ENCODE measurements at regions not wholly inside any gene's neighbourhood (a gene's known extent, or its start where the extent isn't known, plus 50 kb on each side); places are given as distances from the start of the nearest gene placed in this dataset.

- 96% methylated on average over 5 of the region's 5 CpGs for WGBS
- H3K9me3 ChIP-seq (ENCODE audit: insufficient read depth, low read depth, low read length): no peaks in the 10 kb centered on the region
- H3K27ac ChIP-seq (ENCODE audit: low read depth, low read length): no peak overlapping the region
- H3K4me1 ChIP-seq (ENCODE audit: insufficient read depth, low read length): no peaks in the 10 kb centered on the region
- H3K27me3 ChIP-seq (ENCODE audit: insufficient read depth, low read length): no peaks in the 10 kb centered on the region
- H3K36me3 ChIP-seq (ENCODE audit: insufficient read depth, low read length): no peaks in the 10 kb centered on the region
- H3K9ac ChIP-seq (ENCODE audit: low read depth, low read length): no peak overlapping the region
- H3K4me3 ChIP-seq (ENCODE audit: low read length): no peak overlapping the region
Observed at GRCh38 chr6:18561037-18561750, 174.0 kb downstream of the RNF144B start.

GRCh38 chr6:18562726-18563125 is 175.6 kb downstream of the RNF144B start:
- Histone ChIP-seq H3K4me1 (ENCODE audit: insufficient read depth, low read length) (no peaks in the 10 kb centered on the region), H3K27ac (ENCODE audit: low read depth, low read length) (no peak overlapping the region), H3K4me3 (ENCODE audit: low read length) (no peak overlapping the region), H3K9me3 (ENCODE audit: insufficient read depth, low read depth, low read length) (no peaks in the 10 kb centered on the region), H3K27me3 (ENCODE audit: insufficient read depth, low read length) (no peaks in the 10 kb centered on the region), H3K9ac (ENCODE audit: low read depth, low read length) (no peak overlapping the region), H3K36me3 (ENCODE audit: insufficient read depth, low read length) (no peaks in the 10 kb centered on the region)
- WGBS: no CpG with 5 or more reads among the region's 5 CpGs

- no peaks in the 10 kb centered on the region for H3K4me1 ChIP-seq (ENCODE audit: insufficient read depth, low read length)
- H3K4me3 ChIP-seq (ENCODE audit: low read length): no peak overlapping the region
- no peaks in the 10 kb centered on the region for H3K36me3 ChIP-seq (ENCODE audit: insufficient read depth, low read length)
- no peak overlapping the region for H3K27ac ChIP-seq (ENCODE audit: low read depth, low read length)
- no peaks in the 10 kb centered on the region for H3K9me3 ChIP-seq (ENCODE audit: insufficient read depth, low read depth, low read length)
- 90% methylated on average over 3 of the region's 3 CpGs for WGBS
- no peaks in the 10 kb centered on the region for H3K27me3 ChIP-seq (ENCODE audit: insufficient read depth, low read length)
- H3K9ac ChIP-seq (ENCODE audit: low read depth, low read length): no peak overlapping the region
Observed at GRCh38 chr6:18564775-18565174, 177.6 kb downstream of the RNF144B start.

GRCh38 chr6:18565231-18565630 is 178.1 kb downstream of the RNF144B start:
- Histone ChIP-seq H3K4me3 (ENCODE audit: low read length) (no peak overlapping the region), H3K4me1 (ENCODE audit: insufficient read depth, low read length) (no peaks in the 10 kb centered on the region), H3K27me3 (ENCODE audit: insufficient read depth, low read length) (no peaks in the 10 kb centered on the region), H3K9me3 (ENCODE audit: insufficient read depth, low read depth, low read length) (no peaks in the 10 kb centered on the region), H3K36me3 (ENCODE audit: insufficient read depth, low read length) (no peaks in the 10 kb centered on the region), H3K9ac (ENCODE audit: low read depth, low read length) (no peak overlapping the region), H3K27ac (ENCODE audit: low read depth, low read length) (no peak overlapping the region)
- 86% methylated on average over 1 of the region's 1 CpG for WGBS

GRCh38 chr6:18567380-18567779 is 180.2 kb downstream of the RNF144B start:
- 96% methylated on average over 2 of the region's 2 CpGs for WGBS
- no peak overlapping the region for H3K4me3 ChIP-seq (ENCODE audit: low read length)
- no peaks in the 10 kb centered on the region for H3K9me3 ChIP-seq (ENCODE audit: insufficient read depth, low read depth, low read length)

GRCh38 chr6:18577491-18577890 is 190.3 kb downstream of the RNF144B start:
- WGBS: 71% methylated on average over 2 of the region's 2 CpGs
- H3K4me3 ChIP-seq (ENCODE audit: low read length): no peak overlapping the region
- H3K36me3 ChIP-seq (ENCODE audit: insufficient read depth, low read length): no peaks in the 10 kb centered on the region
- H3K27ac ChIP-seq (ENCODE audit: low read depth, low read length): no peak overlapping the region
- H3K4me1 ChIP-seq (ENCODE audit: insufficient read depth, low read length): no peaks in the 10 kb centered on the region
- H3K9ac ChIP-seq (ENCODE audit: low read depth, low read length): no peak overlapping the region
- no peaks in the 10 kb centered on the region for H3K9me3 ChIP-seq (ENCODE audit: insufficient read depth, low read depth, low read length)
- H3K27me3 ChIP-seq (ENCODE audit: insufficient read depth, low read length): no peaks in the 10 kb centered on the region

More at GRCh38 chr6:18567380-18567779, 180.2 kb downstream of the RNF144B start:
- Histone ChIP-seq H3K4me1 (ENCODE audit: insufficient read depth, low read length) (no peaks in the 10 kb centered on the region), H3K27ac (ENCODE audit: low read depth, low read length) (no peak overlapping the region), H3K9ac (ENCODE audit: low read depth, low read length) (no peak overlapping the region), H3K27me3 (ENCODE audit: insufficient read depth, low read length) (no peaks in the 10 kb centered on the region), H3K36me3 (ENCODE audit: insufficient read depth, low read length) (no peaks in the 10 kb centered on the region)

- Histone ChIP-seq H3K4me3 (ENCODE audit: low read length) (no peak overlapping the region), H3K27ac (ENCODE audit: low read depth, low read length) (no peak overlapping the region), H3K27me3 (ENCODE audit: insufficient read depth, low read length) (no peaks in the 10 kb centered on the region), H3K9ac (ENCODE audit: low read depth, low read length) (no peak overlapping the region), H3K4me1 (ENCODE audit: insufficient read depth, low read length) (no peaks in the 10 kb centered on the region), H3K9me3 (ENCODE audit: insufficient read depth, low read depth, low read length) (no peaks in the 10 kb centered on the region), H3K36me3 (ENCODE audit: insufficient read depth, low read length) (no peaks in the 10 kb centered on the region)
- 93% methylated on average over 1 of the region's 2 CpGs for WGBS
Observed at GRCh38 chr6:18579166-18579565, 192.0 kb downstream of the RNF144B start.

- Histone ChIP-seq H3K27me3 (ENCODE audit: insufficient read depth, low read length) (no peaks in the 10 kb centered on the region), H3K4me1 (ENCODE audit: insufficient read depth, low read length) (peaks cover 4% of the 10 kb centered on the region; the same call in 1 of the 2 replicates), H3K36me3 (ENCODE audit: insufficient read depth, low read length) (no peaks in the 10 kb centered on the region), H3K9me3 (ENCODE audit: insufficient read depth, low read depth, low read length) (no peaks in the 10 kb centered on the region), H3K9ac (ENCODE audit: low read depth, low read length) (no peak overlapping the region), H3K27ac (ENCODE audit: low read depth, low read length) (no peak overlapping the region), H3K4me3 (ENCODE audit: low read length) (no peak overlapping the region)
- WGBS: 98% methylated on average over 1 of the region's 1 CpG
Observed at GRCh38 chr6:18579869-18580268, 192.7 kb downstream of the RNF144B start.

GRCh38 chr6:18584372-18584771 is 197.2 kb downstream of the RNF144B start:
- Histone ChIP-seq H3K27me3 (ENCODE audit: insufficient read depth, low read length) (no peaks in the 10 kb centered on the region), H3K9me3 (ENCODE audit: insufficient read depth, low read depth, low read length) (no peaks in the 10 kb centered on the region), H3K27ac (ENCODE audit: low read depth, low read length) (no peak overlapping the region), H3K36me3 (ENCODE audit: insufficient read depth, low read length) (no peaks in the 10 kb centered on the region), H3K4me3 (ENCODE audit: low read length) (no peak overlapping the region), H3K4me1 (ENCODE audit: insufficient read depth, low read length) (peaks cover 8% of the 10 kb centered on the region; the same call in 1 of the 2 replicates), H3K9ac (ENCODE audit: low read depth, low read length) (no peak overlapping the region)
- WGBS: 91% methylated on average over 4 of the region's 4 CpGs

- H3K4me3 ChIP-seq (ENCODE audit: low read length): no peak overlapping the region
- no peaks in the 10 kb centered on the region for H3K36me3 ChIP-seq (ENCODE audit: insufficient read depth, low read length)
- H3K27me3 ChIP-seq (ENCODE audit: insufficient read depth, low read length): no peaks in the 10 kb centered on the region
- H3K9ac ChIP-seq (ENCODE audit: low read depth, low read length): no peak overlapping the region
- WGBS: 56% methylated on average over 4 of the region's 4 CpGs
- peaks cover 8% of the 10 kb centered on the region; the same call in 1 of the 2 replicates for H3K4me1 ChIP-seq (ENCODE audit: insufficient read depth, low read length)
- H3K9me3 ChIP-seq (ENCODE audit: insufficient read depth, low read depth, low read length): no peaks in the 10 kb centered on the region
- no peak overlapping the region for H3K27ac ChIP-seq (ENCODE audit: low read depth, low read length)
Observed at GRCh38 chr6:18585032-18585573, 198.0 kb downstream of the RNF144B start.

GRCh38 chr6:18586133-18586532 is 199.0 kb downstream of the RNF144B start:
- peaks cover 8% of the 10 kb centered on the region; the same call in 1 of the 2 replicates for H3K4me1 ChIP-seq (ENCODE audit: insufficient read depth, low read length)
- no peak overlapping the region for H3K4me3 ChIP-seq (ENCODE audit: low read length)
- no peak overlapping the region for H3K9ac ChIP-seq (ENCODE audit: low read depth, low read length)
- 97% methylated on average over 8 of the region's 8 CpGs for WGBS
- no peaks in the 10 kb centered on the region for H3K9me3 ChIP-seq (ENCODE audit: insufficient read depth, low read depth, low read length)
- no peaks in the 10 kb centered on the region for H3K27me3 ChIP-seq (ENCODE audit: insufficient read depth, low read length)
- no peak overlapping the region for H3K27ac ChIP-seq (ENCODE audit: low read depth, low read length)
- no peaks in the 10 kb centered on the region for H3K36me3 ChIP-seq (ENCODE audit: insufficient read depth, low read length)

Data from HUES64 (cell line).